ENCODE measurements at regions not wholly inside any gene's neighbourhood (a gene's known extent, or its start where the extent isn't known, plus 50 kb on each side); places are given as distances from the start of the nearest gene placed in this dataset.

- Histone ChIP-seq H3K4me3 (ENCODE audit: low read length) (no peak overlapping the region), H3K9ac (ENCODE audit: extremely low read depth, low read length, poor library complexity, severe bottlenecking) (no peak overlapping the region), H3K27ac (ENCODE audit: low read depth, low read length) (no peak overlapping the region), H3K9me3 (ENCODE audit: control insufficient read depth, low read length) (peaks cover 29% of the 10 kb centered on the region), H3K36me3 (ENCODE audit: control insufficient read depth, insufficient read depth, low read length) (no peaks in the 10 kb centered on the region), H3K4me1 (ENCODE audit: control insufficient read depth, insufficient read depth, low read length) (no peaks in the 10 kb centered on the region), H3K27me3 (ENCODE audit: control insufficient read depth, insufficient read depth, low read length, poor library complexity, severe bottlenecking) (no peaks in the 10 kb centered on the region)
- H3K4me1 Mint-ChIP-seq = no peaks in the 10 kb centered on the region
- H3K9me3 Mint-ChIP-seq = peaks cover 32% of the 10 kb centered on the region
- no peaks in the 10 kb centered on the region for H3K36me3 Mint-ChIP-seq (ENCODE audit: low read depth)
- no peak overlapping the region for H3K27ac Mint-ChIP-seq
- 83% methylated on average over 1 of the region's 1 CpG; no CpG with 5 or more reads in 1 of the 2 experiments for WGBS, 2 experiments (ENCODE audit: insufficient coverage in 1 of 2, insufficient read length in 1 of 2)
- TF ChIP-seq CTCF (conservative IDR thresholded peaks at IDR 0.05) = no peak
- H3K27me3 Mint-ChIP-seq (ENCODE audit: insufficient read depth) = peaks cover 5% of the 10 kb centered on the region
- H3K4me3 Mint-ChIP-seq = no peak overlapping the region
- no peak for DNase-seq
Measured at GRCh38 chr13:103229674-103230073, 163.5 kb upstream of the SLC10A2 start.

DNA sequence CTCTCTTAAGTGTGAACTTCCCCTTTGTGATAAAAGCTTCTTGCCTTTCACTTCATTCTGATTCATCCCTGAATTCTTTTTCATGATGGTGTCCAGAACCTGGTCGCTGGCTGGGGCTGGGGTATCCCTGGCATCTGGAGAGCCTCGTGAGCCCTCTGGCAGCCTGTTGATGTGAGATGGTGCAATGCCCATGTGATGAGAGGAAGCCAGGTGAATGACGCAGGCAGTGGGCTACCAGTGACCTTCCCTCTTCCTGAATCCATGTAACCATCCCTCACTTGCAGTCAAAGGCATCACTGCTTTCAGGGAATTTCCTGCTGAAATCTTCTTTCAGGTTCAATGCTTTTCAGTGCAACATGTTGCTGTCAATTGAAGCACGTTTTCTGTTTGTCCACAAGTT, 158.6 kb upstream of the SLC10A2 start:
- no peaks in the 10 kb centered on the region for H3K36me3 Mint-ChIP-seq (ENCODE audit: low read depth)
- peaks cover 6% of the 10 kb centered on the region for H3K27me3 Mint-ChIP-seq (ENCODE audit: insufficient read depth)
- no peak overlapping the region for H3K4me3 ChIP-seq (ENCODE audit: low read length)
- no peak for DNase-seq
- no peak overlapping the region for H3K9ac ChIP-seq (ENCODE audit: extremely low read depth, low read length, poor library complexity, severe bottlenecking)
- 89% methylated on average over 3 to 4 of the region's 4 CpGs for WGBS, 2 experiments (ENCODE audit: insufficient coverage in 1 of 2, insufficient read length in 1 of 2)
- no peaks in the 10 kb centered on the region for H3K27me3 ChIP-seq (ENCODE audit: control insufficient read depth, insufficient read depth, low read length, poor library complexity, severe bottlenecking)
- no peak for TF ChIP-seq CTCF (conservative IDR thresholded peaks at IDR 0.05)
- no peak overlapping the region for H3K27ac ChIP-seq (ENCODE audit: low read depth, low read length)
- H3K4me1 Mint-ChIP-seq = no peaks in the 10 kb centered on the region
- H3K4me3 Mint-ChIP-seq = no peak overlapping the region
- H3K27ac Mint-ChIP-seq = no peak overlapping the region
- H3K4me1 ChIP-seq (ENCODE audit: control insufficient read depth, insufficient read depth, low read length) = no peaks in the 10 kb centered on the region
- H3K9me3 ChIP-seq (ENCODE audit: control insufficient read depth, low read length) = no peaks in the 10 kb centered on the region
- H3K36me3 ChIP-seq (ENCODE audit: control insufficient read depth, insufficient read depth, low read length) = no peaks in the 10 kb centered on the region
- H3K9me3 Mint-ChIP-seq = no peaks in the 10 kb centered on the region

DNA sequence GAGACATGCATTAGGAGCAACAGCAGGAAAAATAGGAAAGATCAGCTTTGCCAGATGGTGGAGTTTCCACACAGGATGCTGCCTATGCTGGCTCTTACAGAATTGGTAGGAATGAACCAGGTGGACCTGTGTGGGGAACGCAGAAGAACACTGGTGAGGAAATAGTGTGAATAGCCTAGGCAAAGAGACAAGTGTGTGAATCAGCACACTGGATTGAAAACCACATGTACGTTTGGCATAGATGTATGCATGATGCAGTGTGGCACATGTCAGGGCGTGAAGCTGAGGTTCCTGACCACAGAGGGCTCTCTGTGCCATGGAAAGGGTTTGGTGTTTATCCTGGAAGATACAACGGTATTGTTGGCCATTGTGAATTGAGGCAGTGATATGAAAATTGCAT, 156.5 kb upstream of the SLC10A2 start:
- Histone ChIP-seq H3K36me3 (ENCODE audit: control insufficient read depth, insufficient read depth, low read length) (no peaks in the 10 kb centered on the region), H3K27me3 (ENCODE audit: control insufficient read depth, insufficient read depth, low read length, poor library complexity, severe bottlenecking) (no peaks in the 10 kb centered on the region), H3K9ac (ENCODE audit: extremely low read depth, low read length, poor library complexity, severe bottlenecking) (no peak overlapping the region), H3K9me3 (ENCODE audit: control insufficient read depth, low read length) (no peaks in the 10 kb centered on the region), H3K27ac (ENCODE audit: low read depth, low read length) (no peak overlapping the region), H3K4me3 (ENCODE audit: low read length) (no peak overlapping the region), H3K4me1 (ENCODE audit: control insufficient read depth, insufficient read depth, low read length) (no peaks in the 10 kb centered on the region)
- H3K4me3 Mint-ChIP-seq = no peak overlapping the region
- no peak overlapping the region for H3K27ac Mint-ChIP-seq
- H3K27me3 Mint-ChIP-seq (ENCODE audit: insufficient read depth) = peaks cover 6% of the 10 kb centered on the region
- 91 to 93% methylated on average over 4 of the region's 4 CpGs for WGBS, 2 experiments (ENCODE audit: insufficient coverage in 1 of 2, insufficient read length in 1 of 2)
- TF ChIP-seq CTCF (conservative IDR thresholded peaks at IDR 0.05) = no peak
- H3K36me3 Mint-ChIP-seq (ENCODE audit: low read depth) = no peaks in the 10 kb centered on the region
- H3K9me3 Mint-ChIP-seq = no peaks in the 10 kb centered on the region
- no peaks in the 10 kb centered on the region for H3K4me1 Mint-ChIP-seq
- DNase-seq = no peak

Measured in endodermal cell (in vitro differentiated cells).